Omental fat pad (tissue), 3 donors: ENCODE measurements at regions not wholly inside any gene's neighbourhood (a gene's known extent, or its start where the extent isn't known, plus 50 kb on each side); places are given as distances from the start of the nearest gene placed in this dataset.

Experiments used
- ATAC-seq: fragments of 150-250 bp; one replicate; pipeline ENCODE4 v1.9.1; 2016; ENCODE audit warnings: mild to moderate bottlenecking, moderate library complexity; ENCODE audit not compliant: low FRiP score
- DNase-seq: peaks from one replicate; pipeline ENCODE4 v3.0.0-alpha.2; 2019; ENCODE audit warnings: low spot score
- CTCF ChIP-seq, 3 donors: fragments of 450-650 bp; IDR thresholded peaks; one replicate each; pipeline ENCODE4 v1.5.1; 2016 to 2017; ENCODE audit warnings: antibody characterized with exemption in 3 of 3, mild to moderate bottlenecking in 3 of 3, moderate library complexity in 2 of 3

- ATAC-seq (no peak), DNase-seq (no peak)
- TF ChIP-seq CTCF (IDR thresholded peaks at IDR 0.05), result no peak
Measured at GRCh38 chr21:23664193-23664694, 1943.0 kb downstream of the MRPL39 start.

DNA sequence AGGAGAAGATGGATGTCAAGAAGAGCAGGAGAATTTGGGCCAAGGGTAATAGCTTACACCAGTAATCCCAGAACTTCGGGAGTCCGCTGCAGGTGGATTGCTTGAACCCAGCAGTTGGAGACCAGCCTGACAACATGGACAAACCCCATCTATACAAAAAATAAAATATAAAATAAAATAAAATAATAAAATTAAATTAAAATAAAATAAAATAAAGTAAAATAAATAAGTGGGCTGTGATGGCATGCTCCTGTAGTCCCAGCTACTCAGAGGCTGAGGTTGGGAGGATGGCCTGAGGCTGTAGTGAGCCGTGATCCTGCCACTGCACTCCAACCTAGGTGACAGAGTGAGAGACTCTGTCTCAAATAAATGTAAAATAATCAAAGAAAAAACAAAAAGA lies 1946.7 kb downstream of the MRPL39 start:
- ATAC-seq, result no peak
- no peak for DNase-seq
- no peak for TF ChIP-seq CTCF (IDR thresholded peaks at IDR 0.05)

GRCh38 chr21:23644768-23645167 lies 1962.5 kb downstream of the MRPL39 start:
- no peak for TF ChIP-seq CTCF (IDR thresholded peaks at IDR 0.05)
- DNase-seq (no peak), ATAC-seq (no peak)

- ATAC-seq (no peak), DNase-seq (no peak)
- TF ChIP-seq CTCF (IDR thresholded peaks at IDR 0.05), result no peak
Measured at GRCh38 chr21:23639721-23640120, 1967.6 kb downstream of the MRPL39 start.

DNA sequence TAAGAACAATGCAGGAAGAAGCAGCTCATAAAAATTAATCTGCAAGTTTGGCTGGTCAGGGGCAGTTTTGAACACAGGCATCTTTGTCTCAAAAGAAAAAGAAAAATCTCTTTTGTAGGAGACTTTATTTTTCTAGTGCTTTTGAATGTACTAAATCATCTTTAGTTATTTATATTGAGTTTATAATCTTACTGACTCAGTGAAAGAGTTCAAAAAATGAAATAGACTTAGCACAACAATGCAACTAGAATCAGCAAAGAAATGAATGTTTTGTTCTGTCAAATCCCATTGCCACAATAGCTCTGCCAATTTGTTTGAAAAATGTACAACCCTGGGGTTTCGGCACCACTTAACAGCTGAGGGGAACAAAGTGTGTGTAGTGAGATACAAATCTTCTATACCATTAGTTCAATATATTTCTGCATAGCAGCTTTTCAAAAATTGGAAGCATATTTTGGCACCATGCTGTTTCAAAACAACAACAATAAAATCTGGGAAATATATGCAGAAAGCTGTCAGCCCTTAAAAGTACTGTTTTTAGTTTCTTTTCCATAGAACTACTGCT lies 1969.1 kb downstream of the MRPL39 start:
- ATAC-seq (no peak), DNase-seq (no peak)
- no peak for TF ChIP-seq CTCF (IDR thresholded peaks at IDR 0.05)

- no peak for TF ChIP-seq CTCF (IDR thresholded peaks at IDR 0.05)
- ATAC-seq (no peak), DNase-seq (no peak)
Measured at GRCh38 chr21:23633447-23633940, 1973.8 kb downstream of the MRPL39 start.

DNA sequence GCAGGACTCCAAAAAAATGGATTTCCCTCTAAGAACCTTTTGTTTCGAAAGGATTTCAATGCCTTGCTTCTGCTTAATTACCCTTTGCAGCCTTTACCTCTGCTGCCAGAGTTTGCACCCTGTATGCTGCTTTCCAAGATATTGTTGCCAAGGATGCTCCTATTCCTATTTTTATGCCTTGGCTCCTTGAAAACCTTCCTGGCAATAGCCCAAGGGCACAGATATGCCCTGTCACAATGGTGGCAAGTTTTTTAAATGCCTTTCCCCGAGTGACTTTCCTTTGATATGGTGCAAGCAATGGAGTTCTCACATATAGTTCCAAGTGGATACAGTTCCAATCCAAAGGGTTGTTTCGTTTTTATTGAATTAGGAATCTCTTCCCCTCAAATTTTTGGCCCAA lies 1983.0 kb downstream of the MRPL39 start:
- TF ChIP-seq CTCF (IDR thresholded peaks at IDR 0.05), result no peak
- DNase-seq (no peak), ATAC-seq (no peak)
